ENCODE measurements at regions not wholly inside any gene's neighbourhood (a gene's known extent, or its start where the extent isn't known, plus 50 kb on each side); places are given as distances from the start of the nearest gene placed in this dataset.
A peak's percentile ranks its signal among the peaks of the same experiment; 100 is the strongest.
"Not testable (repeated sequence)": the region's sequence is repeated elsewhere in the genome, so short reads cannot be mapped to it uniquely, and the experiment has no call there.

DNA sequence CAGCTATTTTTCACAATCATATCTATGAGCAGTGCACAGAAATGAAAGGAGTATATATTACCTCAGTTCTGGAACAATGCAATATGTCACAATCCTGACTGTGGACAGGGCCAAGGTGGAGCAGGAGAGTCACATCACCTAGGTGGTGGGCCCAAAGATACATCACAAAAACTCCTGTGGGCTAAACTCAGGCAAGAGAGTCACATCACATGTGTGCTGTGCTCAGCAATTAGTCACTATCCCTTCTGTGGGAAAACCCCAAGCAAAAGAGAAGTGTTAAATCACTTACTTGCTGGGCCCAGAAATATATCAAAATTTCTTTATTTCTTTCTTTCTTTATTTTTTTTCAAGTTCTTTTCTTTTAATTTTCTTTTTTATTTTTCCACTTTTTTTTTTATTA lies 249.6 kb downstream of the RPS4Y2 start:
- Mint-ChIP-seq H3K36me3 (peaks cover 4 to 6% of the 10 kb centered on the region in 2 donors), H3K27ac (no peak overlapping the region), H3K9me3 (peaks cover 0 to 7% of the 10 kb centered on the region in 2 donors)
- DNase-seq (ENCODE audit: low spot score in 2 of 2) (no peak), ATAC-seq (peak; percentile 29 to 72)

DNA sequence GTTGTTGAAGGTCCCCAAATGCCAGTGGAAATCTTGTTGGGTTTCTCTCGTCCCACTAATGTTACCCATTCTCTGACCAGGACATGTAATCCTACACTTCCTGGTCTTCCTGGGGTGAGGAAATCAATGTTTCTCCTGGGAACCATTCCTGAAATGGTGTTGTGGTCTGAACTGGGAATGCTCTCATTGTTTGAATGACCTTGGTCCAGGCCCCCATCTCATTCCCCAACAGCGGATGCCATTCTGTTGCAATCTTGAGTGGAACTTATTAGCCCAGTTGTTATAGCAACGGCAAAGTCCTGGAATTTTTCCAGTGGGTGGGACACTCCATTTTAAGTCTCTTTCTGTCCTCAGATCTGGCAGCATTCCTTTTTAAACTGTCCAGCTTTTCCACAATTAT lies 265.9 kb downstream of the RPS4Y2 start:
- DNase-seq (ENCODE audit: low spot score in 2 of 2), result no peak
- Mint-ChIP-seq H3K9me3 (no peaks in the 10 kb centered on the region), H3K27ac (no peak overlapping the region), H3K36me3 (no peaks in the 10 kb centered on the region)
- no peak for ATAC-seq

DNA sequence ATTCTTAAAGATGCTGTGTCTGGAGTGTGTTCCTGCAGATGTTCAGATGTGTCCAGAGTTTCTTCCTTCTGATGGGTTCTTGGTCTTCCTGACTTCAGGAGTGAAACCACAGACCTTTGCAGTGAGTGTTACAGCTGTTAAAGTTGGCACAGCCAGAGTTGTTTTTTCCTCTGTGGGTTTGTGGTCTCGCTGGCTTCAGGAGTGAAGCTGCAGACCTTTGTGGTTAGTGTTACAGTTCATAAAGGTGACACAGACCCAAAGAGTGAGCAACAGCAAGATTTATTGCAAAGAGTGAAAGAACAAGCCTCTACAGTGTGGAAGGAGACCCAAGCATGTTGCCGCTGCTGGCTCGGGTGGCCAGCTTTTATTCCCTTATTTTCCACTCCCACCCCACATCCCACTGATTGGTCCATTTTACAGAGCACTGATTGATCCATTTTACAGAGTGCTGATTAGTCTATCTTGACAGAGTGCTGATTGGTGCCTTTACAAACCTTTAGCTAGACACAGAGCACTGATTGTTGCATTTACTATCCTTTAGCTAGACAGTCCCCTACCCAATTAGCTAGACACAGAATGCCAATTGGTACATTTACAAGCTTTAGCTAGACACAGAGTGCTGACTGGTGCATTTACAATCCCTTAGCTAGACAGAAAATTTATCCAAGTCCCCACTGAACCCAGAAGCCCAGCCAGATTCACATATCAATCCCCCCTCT lies 266.6 kb downstream of the RPS4Y2 start:
- Mint-ChIP-seq H3K9me3 (no peaks in the 10 kb centered on the region), H3K36me3 (no peaks in the 10 kb centered on the region), H3K27ac (peak overlapping the region; percentile 70 to 82)
- ATAC-seq (peak; percentile 93 to 96), DNase-seq (ENCODE audit: low spot score in 2 of 2) (no peak)

DNA sequence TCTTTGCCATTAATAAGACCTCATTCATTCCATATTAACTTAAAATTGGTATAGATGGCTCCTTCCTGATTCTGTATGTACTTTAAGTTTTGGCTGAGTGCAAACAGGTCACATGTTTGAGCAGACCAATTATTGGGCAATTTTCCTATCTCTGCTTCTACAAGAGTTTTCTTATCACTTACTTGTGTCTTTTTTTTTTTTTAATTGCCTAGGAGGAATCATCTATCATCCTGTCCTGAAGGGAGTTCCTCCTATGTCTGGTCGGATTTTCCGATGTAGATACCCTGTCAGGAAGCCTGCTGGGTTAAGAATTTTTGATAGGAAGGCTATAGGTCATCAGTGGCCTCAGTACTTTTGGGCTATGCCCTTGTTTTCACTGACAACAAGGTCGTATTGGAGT lies 268.0 kb downstream of the RPS4Y2 start:
- no peak for DNase-seq (ENCODE audit: low spot score in 2 of 2)
- Mint-ChIP-seq H3K36me3 (no peaks in the 10 kb centered on the region), H3K27ac (no peak overlapping the region), H3K9me3 (no peaks in the 10 kb centered on the region)
- no peak for ATAC-seq

DNA sequence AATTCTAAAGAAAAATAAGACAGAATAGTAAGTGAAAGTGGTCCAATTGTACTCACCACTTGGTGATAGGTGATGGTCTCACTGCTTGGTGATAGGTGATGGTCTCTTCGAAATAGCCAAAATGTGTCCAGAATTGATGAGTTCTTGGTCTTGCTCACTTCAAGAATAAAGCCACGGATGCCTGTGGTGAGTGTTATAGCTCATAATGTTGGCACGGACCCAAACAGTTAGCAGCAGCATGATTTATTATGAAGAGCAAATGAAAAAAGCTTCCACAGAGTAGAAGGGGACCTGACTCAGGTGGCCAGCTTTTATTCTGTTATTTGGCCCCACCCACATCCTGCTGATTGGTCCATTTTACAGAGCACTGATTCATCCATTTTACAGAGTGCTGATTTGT lies 272.6 kb downstream of the RPS4Y2 start:
- ATAC-seq, result peak; percentile 20 to 35
- H3K36me3 Mint-ChIP-seq, result no peaks in the 10 kb centered on the region
- DNase-seq (ENCODE audit: low spot score in 2 of 2), result no peak
- H3K27ac Mint-ChIP-seq, result no peak overlapping the region
- no peaks in the 10 kb centered on the region for H3K9me3 Mint-ChIP-seq

DNA sequence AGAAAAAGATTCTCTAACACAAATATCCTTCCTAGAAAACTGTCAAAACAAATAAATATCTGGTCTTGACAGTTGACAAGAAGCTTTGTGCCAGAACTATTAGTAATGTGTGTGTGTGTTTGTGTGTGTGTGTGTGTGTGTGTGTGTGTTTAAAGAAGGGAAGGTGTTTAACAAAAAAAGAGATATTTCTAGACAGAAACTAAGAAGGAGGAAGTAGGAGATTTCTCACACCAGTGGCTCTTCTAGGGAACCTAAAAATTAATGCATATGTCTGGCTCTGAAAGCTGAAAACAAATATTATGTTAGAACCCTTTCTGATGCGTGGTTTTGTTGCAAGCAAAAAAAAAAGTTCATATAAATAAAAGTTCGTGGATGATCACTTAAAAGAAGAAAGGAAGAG lies 277.5 kb downstream of the RPS4Y2 start:
- DNase-seq (ENCODE audit: low spot score in 2 of 2) (no peak), ATAC-seq (no peak)
- Mint-ChIP-seq H3K27ac (peak overlapping the region in 1 of 2 donors; percentile 72), H3K36me3 (peaks cover 0 to 12% of the 10 kb centered on the region in 2 donors), H3K9me3 (peaks cover 4% of the 10 kb centered on the region in 2 donors)

DNA sequence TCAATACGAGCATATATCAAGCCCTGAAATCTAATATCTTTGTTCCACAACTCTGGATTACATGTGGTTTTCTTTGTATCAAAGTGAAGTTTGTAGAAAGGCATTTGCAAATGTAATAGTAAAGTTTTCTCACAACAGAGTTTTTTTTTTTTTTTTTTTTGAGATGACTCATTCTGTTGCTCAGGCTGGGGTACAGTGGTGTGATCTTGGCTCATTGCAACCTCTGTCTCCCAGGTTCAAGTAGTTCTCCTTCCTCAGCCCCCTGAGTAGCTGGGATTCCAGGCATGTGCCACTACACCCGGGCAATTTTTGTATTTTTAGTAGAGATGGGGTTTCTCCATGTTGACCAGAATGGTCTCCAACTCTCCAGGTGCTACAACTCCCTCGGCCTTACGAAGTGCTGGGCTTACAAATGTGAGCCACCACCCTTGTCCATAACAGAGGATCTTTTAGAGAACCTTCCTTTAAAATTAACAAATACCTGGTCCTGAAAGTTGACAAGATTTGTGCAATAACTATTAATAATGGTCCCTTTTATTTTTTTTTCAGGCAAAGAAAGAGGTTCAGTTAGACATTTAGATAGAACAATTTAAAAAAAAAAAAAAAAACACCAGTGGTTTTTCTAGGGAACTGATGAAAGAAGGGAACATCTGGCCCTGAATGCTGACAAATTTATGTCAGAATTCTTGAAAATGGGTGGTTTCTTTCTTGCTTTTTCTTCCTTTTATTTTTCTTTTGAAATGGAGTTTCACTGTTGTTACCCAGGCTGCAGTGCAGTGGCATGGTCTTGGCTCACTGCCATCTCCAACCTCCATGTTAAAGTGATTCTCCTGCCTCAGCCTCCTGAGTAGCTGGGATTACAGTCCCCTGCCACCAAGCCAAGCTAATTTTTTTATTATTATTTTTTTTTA lies 278.5 kb downstream of the RPS4Y2 start:
- ATAC-seq (peak; percentile 56 to 83), DNase-seq (ENCODE audit: low spot score in 2 of 2) (peak in 1 of 2 donors; percentile 20)
- Mint-ChIP-seq H3K27ac (peak overlapping the region in 1 of 2 donors; percentile 91), H3K36me3 (peaks cover 0 to 12% of the 10 kb centered on the region in 2 donors), H3K9me3 (peaks cover 4 to 9% of the 10 kb centered on the region in 2 donors)

DNA sequence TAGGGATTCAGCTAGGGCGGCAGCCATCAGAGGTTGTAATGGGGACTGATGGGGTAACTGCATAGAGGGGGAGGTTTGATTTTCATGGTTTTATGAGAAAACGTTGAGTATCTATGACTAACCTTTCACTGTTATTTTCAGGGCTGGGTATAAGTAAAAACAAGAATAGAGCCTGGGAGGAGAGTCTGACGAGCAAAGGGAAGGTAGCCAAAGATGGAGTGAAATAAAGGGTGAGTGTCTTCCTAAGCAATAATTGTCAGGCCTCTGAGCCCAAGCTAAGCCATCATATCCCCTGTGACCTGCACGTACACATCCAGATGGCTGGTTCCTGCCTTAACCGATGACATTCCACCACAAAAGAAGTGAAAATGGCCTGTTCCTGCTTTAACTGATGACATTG lies 281.5 kb downstream of the RPS4Y2 start:
- H3K27ac Mint-ChIP-seq, result peak overlapping the region; percentile 64 to 65
- DNase-seq (ENCODE audit: low spot score in 2 of 2), result not testable (repeated sequence)

DNA sequence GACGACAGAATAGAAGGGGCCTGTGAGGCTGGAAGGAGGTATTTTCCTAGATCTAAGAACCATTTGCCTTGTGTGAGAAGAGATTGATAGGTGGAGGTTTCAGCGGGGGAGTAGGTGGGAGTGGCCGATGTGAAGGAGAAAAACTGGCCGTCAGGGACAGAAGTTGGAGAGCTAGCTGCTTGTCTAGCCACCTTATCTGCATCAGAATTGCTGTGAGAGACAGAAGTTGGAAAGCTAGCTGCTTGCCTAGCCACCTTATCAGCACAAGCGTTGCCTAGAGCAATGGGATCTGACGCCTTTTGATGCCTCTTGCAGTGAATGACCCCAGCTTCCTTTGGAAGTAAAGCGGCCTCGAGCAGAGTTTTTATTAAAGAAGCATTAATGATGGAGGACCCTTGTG lies 283.9 kb downstream of the RPS4Y2 start:
- ATAC-seq, result no peak
- Mint-ChIP-seq H3K27ac (no peak overlapping the region), H3K36me3 (peaks cover 20 to 33% of the 10 kb centered on the region in 2 donors), H3K9me3 (peaks cover 8 to 46% of the 10 kb centered on the region in 2 donors)
- no peak for DNase-seq (ENCODE audit: low spot score in 2 of 2)

More for the DNA sequence above, 281.5 kb downstream of the RPS4Y2 start:
- H3K9me3 Mint-ChIP-seq, result peaks cover 4 to 26% of the 10 kb centered on the region in 2 donors
- H3K36me3 Mint-ChIP-seq, result peaks cover 11 to 12% of the 10 kb centered on the region in 2 donors
- ATAC-seq, result peak; percentile 56 to 67

DNA sequence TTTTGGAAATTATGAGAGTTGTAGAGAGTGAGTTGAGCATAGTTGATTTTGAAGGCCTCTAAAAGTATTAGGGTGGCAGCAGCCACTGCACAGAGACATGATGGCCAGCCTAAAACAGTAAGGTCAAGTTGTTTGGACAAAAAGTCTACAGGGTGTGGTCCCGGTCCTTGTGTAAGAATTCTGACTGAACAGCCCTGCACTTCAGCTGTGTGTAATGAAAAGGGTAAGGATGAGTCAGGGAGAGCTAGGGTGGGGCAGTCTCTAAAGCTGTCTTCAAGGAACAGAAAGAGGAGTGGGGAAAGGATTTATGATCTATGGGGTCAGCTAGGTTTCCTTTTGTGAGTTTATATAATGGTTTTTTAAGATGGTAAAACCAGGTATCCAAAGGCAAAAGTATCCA lies 284.8 kb downstream of the RPS4Y2 start:
- peak overlapping the region in 1 of 2 donors; percentile 55 for H3K27ac Mint-ChIP-seq
- not testable (repeated sequence) for DNase-seq (ENCODE audit: low spot score in 2 of 2); ATAC-seq
- peaks cover 8 to 47% of the 10 kb centered on the region in 2 donors for H3K9me3 Mint-ChIP-seq
- peaks cover 20 to 34% of the 10 kb centered on the region in 2 donors for H3K36me3 Mint-ChIP-seq

DNA sequence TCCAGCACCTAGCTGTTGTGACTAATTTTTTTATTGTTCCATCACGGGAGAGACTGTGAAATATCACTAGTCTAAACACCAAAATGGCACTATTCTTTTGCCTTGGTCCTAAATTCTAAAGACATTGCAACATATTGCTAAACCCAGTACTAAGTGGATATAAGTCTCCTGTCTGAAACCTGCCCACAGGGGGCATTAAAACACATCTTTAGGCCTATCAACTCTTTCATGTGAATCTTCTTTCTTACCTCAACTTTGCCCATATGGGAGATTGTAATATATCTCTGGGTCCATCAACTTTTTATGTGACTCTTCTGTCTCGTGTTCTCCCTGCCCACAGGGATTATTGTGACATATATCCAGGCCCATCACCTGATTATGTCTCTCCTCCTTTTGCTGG lies 317.2 kb downstream of the RPS4Y2 start:
- no peaks in the 10 kb centered on the region for H3K36me3 Mint-ChIP-seq
- peaks cover 0 to 3% of the 10 kb centered on the region in 2 donors for H3K9me3 Mint-ChIP-seq
- H3K27ac Mint-ChIP-seq, result no peak overlapping the region
- ATAC-seq, result no peak
- DNase-seq (ENCODE audit: low spot score in 2 of 2), result no peak

DNA sequence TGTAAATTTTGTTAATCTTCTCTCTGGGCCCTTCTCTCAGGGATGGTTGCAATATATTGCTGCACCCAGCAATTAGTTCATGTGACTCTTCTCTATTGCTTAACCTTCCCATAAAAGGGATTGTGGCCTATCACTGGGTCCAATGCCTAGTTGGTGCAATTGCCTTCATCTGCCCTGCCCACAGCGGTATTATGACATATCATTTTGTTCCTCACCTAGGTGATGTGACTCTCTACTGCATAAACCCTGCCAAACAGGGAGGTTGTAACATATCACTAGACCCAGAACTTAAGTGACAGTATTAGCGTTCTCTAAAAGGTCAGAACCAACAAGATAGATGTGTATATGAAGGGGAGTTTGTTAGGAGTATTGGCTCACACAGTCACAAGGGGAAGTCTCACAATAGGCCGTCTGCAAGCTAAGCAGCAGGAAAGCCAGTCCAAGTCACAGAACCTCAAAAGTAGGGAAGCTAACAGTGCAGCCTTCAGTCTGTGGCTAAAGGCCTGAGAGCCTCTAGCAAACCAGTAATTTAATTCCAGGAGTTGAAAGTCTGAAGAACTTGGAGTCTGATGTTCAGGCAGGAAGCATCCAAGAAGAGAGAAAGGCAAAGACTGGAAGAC lies 317.8 kb downstream of the RPS4Y2 start:
- no peak overlapping the region for H3K27ac Mint-ChIP-seq
- DNase-seq (ENCODE audit: low spot score in 2 of 2) (no peak), ATAC-seq (no peak)
- H3K9me3 Mint-ChIP-seq, result peaks cover 0 to 3% of the 10 kb centered on the region in 2 donors
- no peaks in the 10 kb centered on the region for H3K36me3 Mint-ChIP-seq

DNA sequence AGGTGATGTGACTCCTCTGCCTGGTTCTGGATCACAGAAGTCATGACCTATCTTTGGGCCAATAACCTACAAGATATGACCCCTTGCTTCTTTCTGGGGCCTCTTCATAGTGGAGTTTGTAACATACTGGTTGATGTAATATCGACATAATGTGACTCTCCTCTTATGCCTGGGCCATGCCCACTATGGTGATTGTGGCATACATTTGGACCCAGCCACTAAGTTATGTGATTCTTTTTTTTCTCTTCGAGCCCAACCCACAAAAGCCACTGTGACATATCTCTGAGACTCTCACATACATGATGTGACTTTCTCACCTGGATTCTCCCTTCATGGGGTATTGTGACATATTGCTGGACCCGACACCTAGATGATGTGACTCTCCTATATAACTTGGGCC lies 319.8 kb downstream of the RPS4Y2 start:
- peak; percentile 22 to 24 for ATAC-seq

DNA sequence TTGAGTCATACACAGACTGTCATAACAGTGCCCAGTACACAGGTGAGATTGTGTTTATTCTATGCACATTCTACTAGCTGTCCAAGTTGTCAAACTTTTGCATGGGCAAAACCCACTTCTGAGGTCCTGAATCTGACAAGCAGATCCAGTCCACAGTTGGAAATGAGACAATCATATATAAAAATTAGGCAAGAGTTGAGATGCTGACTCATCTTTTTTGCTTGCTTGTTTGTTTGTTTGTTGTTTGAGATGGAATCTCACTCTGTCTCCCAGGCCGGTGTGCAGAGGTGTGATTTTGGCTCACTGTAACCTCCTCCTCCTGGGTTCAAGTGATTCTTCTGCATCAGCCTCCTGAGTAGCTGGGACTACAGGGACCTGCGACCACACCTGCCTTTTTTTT lies 323.8 kb downstream of the RPS4Y2 start:
- Mint-ChIP-seq H3K36me3 (peaks cover 0 to 5% of the 10 kb centered on the region in 2 donors), H3K27ac (no peak overlapping the region), H3K9me3 (peaks cover 0 to 3% of the 10 kb centered on the region in 2 donors)
- no peak for ATAC-seq
- no peak for DNase-seq (ENCODE audit: low spot score in 2 of 2)

More for the DNA sequence above, 319.8 kb downstream of the RPS4Y2 start:
- DNase-seq (ENCODE audit: low spot score in 2 of 2), result no peak
- no peak overlapping the region for H3K27ac Mint-ChIP-seq
- H3K36me3 Mint-ChIP-seq, result no peaks in the 10 kb centered on the region
- peaks cover 0 to 3% of the 10 kb centered on the region in 2 donors for H3K9me3 Mint-ChIP-seq

DNA sequence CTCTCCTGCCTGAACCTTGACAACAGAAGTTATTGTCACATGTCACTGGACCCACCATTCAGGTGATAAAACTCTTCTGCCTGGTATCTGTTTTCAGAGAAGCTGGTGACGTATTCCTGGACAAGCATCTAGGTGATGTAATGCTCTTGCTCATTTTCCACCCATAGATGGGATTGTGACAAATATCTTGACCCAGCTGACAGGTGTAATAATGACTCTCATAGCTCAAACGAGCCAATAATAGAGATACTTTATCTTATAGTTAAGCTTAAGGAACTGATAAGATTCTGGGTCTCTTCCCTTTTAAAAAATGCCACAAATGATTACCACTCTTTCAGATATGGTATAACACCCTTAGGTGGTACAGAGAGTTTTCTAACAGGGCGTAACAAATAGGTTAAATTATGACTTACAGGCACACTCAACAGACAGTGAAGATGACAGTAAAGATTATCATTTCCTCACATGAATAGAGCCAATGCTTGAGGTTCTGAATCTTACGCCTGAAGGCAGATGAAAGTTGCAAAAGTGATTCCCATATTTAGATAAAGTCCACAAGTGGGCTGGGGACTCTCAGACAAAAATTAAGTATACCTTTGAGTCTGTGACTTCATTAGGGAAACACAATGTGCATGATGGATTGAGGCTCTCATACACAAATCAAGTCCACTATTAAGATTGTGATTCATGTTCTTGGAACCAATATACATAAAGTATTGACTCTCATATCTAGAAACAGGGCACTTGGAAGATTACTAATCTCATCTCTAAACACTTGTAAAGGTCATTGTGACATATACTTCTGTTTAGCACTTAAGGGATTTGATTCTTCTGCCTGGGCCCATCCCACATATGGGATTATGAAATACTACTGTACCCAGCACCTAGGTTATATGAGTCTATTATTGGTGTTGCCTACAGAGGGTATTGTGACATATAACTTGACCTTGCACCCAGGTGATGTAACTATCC lies 326.0 kb downstream of the RPS4Y2 start:
- DNase-seq (ENCODE audit: low spot score in 2 of 2), result no peak
- Mint-ChIP-seq H3K27ac (peak overlapping the region; percentile 67 to 91), H3K36me3 (peaks cover 0 to 14% of the 10 kb centered on the region in 2 donors), H3K9me3 (peaks cover 0 to 3% of the 10 kb centered on the region in 2 donors)
- ATAC-seq, result peak; percentile 65 to 74

DNA sequence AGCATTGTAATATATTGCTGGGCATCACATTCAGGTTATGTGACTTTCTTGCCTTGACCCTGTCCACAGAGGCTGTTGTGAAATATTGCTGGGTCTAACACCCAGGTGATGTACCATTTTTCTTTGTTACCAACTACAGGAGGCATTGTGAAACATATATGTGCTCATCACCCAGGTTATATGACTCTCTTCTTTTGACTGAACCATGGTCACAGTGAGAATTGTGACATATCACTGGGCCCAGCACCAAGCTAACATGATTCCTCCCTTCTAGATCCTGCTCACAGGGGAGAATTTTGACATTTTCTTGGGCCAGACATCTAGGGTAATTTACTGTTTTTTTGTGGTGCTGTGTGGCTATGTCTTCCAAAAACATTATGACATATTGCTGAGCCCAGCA lies 326.7 kb downstream of the RPS4Y2 start:
- ATAC-seq (peak; percentile 61 to 69), DNase-seq (ENCODE audit: low spot score in 2 of 2) (no peak)
- Mint-ChIP-seq H3K27ac (peak overlapping the region in 1 of 2 donors; percentile 37), H3K36me3 (peaks cover 0 to 21% of the 10 kb centered on the region in 2 donors), H3K9me3 (peaks cover 3 to 4% of the 10 kb centered on the region in 2 donors)
